Hepatocyte (in vitro differentiated cells): ENCODE measurements at regions not wholly inside any gene's neighbourhood (a gene's known extent, or its start where the extent isn't known, plus 50 kb on each side); places are given as distances from the start of the nearest gene placed in this dataset.

Experiments used
- EZH2 ChIP-seq: fragments of 200-600 bp; sonication (generic); IDR thresholded peaks from 2 replicates; pipeline ENCODE4 v1.6.1; 2016; ENCODE audit warnings: antibody characterized with exemption, mild to moderate bottlenecking, borderline replicate concordance
- EZH2phosphoT487 ChIP-seq: fragments of 200-600 bp; sonication (generic); IDR thresholded peaks from one replicate; pipeline ENCODE4 v1.6.1; 2018; ENCODE audit warnings: antibody characterized with exemption, mild to moderate bottlenecking, low read depth, moderate library complexity; ENCODE audit not compliant: unreplicated experiment, severe bottlenecking
- TF ChIP-seq, protein P1 (sequence below): fragments of 200-600 bp; sonication (generic); IDR thresholded peaks from 2 replicates; pipeline ENCODE4 v1.5.1; 2016; ENCODE audit warnings: antibody characterized with exemption, mild to moderate bottlenecking; ENCODE audit not compliant: poor library complexity

DNA sequence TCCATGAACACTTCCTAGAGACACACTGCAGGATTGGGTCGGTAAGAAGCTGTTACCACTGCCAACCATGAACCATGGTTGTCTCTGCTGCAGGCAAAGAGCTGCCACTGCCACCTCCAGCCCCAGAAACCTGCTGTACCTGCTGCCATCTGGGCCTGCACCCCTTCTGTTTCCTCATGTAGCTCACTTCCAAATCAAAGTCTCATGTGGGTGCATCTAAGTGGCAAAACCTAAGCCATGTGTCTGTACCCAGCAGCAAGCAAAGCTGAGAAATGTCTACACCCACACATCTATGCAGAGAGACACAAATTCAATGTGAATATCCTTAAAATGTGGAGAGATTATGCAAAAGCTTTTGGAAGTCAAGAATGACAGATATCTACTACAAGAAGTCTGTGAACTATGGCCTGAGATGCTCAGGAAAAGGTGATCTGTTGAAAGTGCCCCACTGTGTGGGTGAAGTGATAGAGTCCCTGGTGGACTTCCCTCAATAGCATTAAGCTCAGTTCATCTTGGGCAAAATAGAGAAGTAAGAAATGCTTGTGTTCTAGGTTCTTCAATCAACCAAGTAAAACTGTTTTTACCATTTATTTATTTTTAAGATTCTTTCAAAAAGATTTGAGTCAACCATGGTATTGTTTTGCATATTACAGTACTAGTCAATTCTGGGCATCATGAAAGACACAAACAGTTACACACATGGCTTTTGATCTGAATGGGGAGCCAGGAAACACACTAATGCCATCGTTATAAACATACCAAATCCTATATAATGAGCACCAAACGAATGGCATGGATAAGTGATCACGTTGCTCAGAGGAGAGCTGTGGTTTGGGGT is 64.4 kb downstream of the FOS start:
- TF ChIP-seq, protein P1, sequence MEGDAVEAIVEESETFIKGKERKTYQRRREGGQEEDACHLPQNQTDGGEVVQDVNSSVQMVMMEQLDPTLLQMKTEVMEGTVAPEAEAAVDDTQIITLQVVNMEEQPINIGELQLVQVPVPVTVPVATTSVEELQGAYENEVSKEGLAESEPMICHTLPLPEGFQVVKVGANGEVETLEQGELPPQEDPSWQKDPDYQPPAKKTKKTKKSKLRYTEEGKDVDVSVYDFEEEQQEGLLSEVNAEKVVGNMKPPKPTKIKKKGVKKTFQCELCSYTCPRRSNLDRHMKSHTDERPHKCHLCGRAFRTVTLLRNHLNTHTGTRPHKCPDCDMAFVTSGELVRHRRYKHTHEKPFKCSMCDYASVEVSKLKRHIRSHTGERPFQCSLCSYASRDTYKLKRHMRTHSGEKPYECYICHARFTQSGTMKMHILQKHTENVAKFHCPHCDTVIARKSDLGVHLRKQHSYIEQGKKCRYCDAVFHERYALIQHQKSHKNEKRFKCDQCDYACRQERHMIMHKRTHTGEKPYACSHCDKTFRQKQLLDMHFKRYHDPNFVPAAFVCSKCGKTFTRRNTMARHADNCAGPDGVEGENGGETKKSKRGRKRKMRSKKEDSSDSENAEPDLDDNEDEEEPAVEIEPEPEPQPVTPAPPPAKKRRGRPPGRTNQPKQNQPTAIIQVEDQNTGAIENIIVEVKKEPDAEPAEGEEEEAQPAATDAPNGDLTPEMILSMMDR = no peak
- TF ChIP-seq EZH2 (no peak), EZH2phosphoT487 (no peak)
